ENCODE measurements at regions not wholly inside any gene's neighbourhood (a gene's known extent, or its start where the extent isn't known, plus 50 kb on each side); places are given as distances from the start of the nearest gene placed in this dataset.

- no peak for TF ChIP-seq CTCF (IDR thresholded peaks at IDR 0.05; ENCODE audit: extremely low read depth, insufficient read depth, missing control alignments)
- DNase-seq (ENCODE audit: low spot score), result no peak
- in situ Hi-C loops (cut with MboI; ENCODE audit: low pct_unique_long_range_greater_than_20kb, low sequenced_read_pairs, unreplicated experiment), result loop anchor here (10.0 to 25.0 kb wide), 4 partner anchors 177 to 1441 kb away; partner anchors contain the start of gene PDS5B
Observed at GRCh38 chr13:33721724-33722123, 96.2 kb upstream of the RFC3 start.

- in situ Hi-C loops (cut with MboI; ENCODE audit: low pct_unique_long_range_greater_than_20kb, low sequenced_read_pairs, unreplicated experiment), result loop anchor here (10.0 to 25.0 kb wide), 4 partner anchors 178 to 1440 kb away; partner anchors contain the start of gene PDS5B
- no peak for TF ChIP-seq CTCF (IDR thresholded peaks at IDR 0.05; ENCODE audit: extremely low read depth, insufficient read depth, missing control alignments)
- peak; percentile 28 for DNase-seq (ENCODE audit: low spot score)
Observed at GRCh38 chr13:33722216-33722915, 95.6 kb upstream of the RFC3 start.

- in situ Hi-C loops (cut with MboI; ENCODE audit: low pct_unique_long_range_greater_than_20kb, low sequenced_read_pairs, unreplicated experiment), result loop anchor here (10.0 to 25.0 kb wide), 4 partner anchors 179 to 1439 kb away; partner anchors contain the start of gene PDS5B
- TF ChIP-seq CTCF (IDR thresholded peaks at IDR 0.05; ENCODE audit: extremely low read depth, insufficient read depth, missing control alignments), result no peak
- no peak for DNase-seq (ENCODE audit: low spot score)
Observed at GRCh38 chr13:33723365-33723764, 94.6 kb upstream of the RFC3 start.

GRCh38 chr13:33723772-33724435 is 94.0 kb upstream of the RFC3 start:
- TF ChIP-seq CTCF (IDR thresholded peaks at IDR 0.05; ENCODE audit: extremely low read depth, insufficient read depth, missing control alignments), result peak; percentile 74
- DNase-seq (ENCODE audit: low spot score), result peak; percentile 48
- in situ Hi-C loops (cut with MboI; ENCODE audit: low pct_unique_long_range_greater_than_20kb, low sequenced_read_pairs, unreplicated experiment), result loop anchor here (10.0 to 25.0 kb wide), 4 partner anchors 179 to 1438 kb away; partner anchors contain the start of gene PDS5B

GRCh38 chr13:33725340-33725739 is 92.6 kb upstream of the RFC3 start:
- no peak for DNase-seq (ENCODE audit: low spot score)
- no peak for TF ChIP-seq CTCF (IDR thresholded peaks at IDR 0.05; ENCODE audit: extremely low read depth, insufficient read depth, missing control alignments)
- in situ Hi-C loops (cut with MboI; ENCODE audit: low pct_unique_long_range_greater_than_20kb, low sequenced_read_pairs, unreplicated experiment), result loop anchor here (10.0 kb wide), 1 partner anchor 181 kb away; no protein-coding TSS in a partner anchor

- in situ Hi-C loops (cut with MboI; ENCODE audit: low pct_unique_long_range_greater_than_20kb, low sequenced_read_pairs, unreplicated experiment), result loop anchor here (10.0 kb wide), 1 partner anchor 183 kb away; no protein-coding TSS in a partner anchor
- DNase-seq (ENCODE audit: low spot score), result no peak
- no peak for TF ChIP-seq CTCF (IDR thresholded peaks at IDR 0.05; ENCODE audit: extremely low read depth, insufficient read depth, missing control alignments)
Observed at GRCh38 chr13:33727297-33728083, 90.5 kb upstream of the RFC3 start.
